ENCODE measurements at regions not wholly inside any gene's neighbourhood (a gene's known extent, or its start where the extent isn't known, plus 50 kb on each side); places are given as distances from the start of the nearest gene placed in this dataset.

- CTCF ChIA-PET: no interaction called here
- Mint-ChIP-seq H3K4me3 (ENCODE audit: unreplicated experiment) (no peak overlapping the region), H3K27ac (ENCODE audit: low read depth, unreplicated experiment) (no peak overlapping the region), H3K36me3 (ENCODE audit: insufficient read depth, unreplicated experiment) (no peaks in the 10 kb centered on the region), H3K27me3 (ENCODE audit: insufficient read depth, unreplicated experiment) (no peaks in the 10 kb centered on the region), H3K4me1 (ENCODE audit: insufficient read depth, unreplicated experiment) (no peaks in the 10 kb centered on the region), H3K9me3 (ENCODE audit: unreplicated experiment) (peaks cover 8% of the 10 kb centered on the region)
- POLR2A ChIA-PET: no interaction called here
- TF ChIP-seq CTCF (IDR thresholded peaks at IDR 0.05; ENCODE audit: unreplicated experiment): no peak
- intact Hi-C loops (cut with micrococcal nuclease): no loop called here
- no peak for DNase-seq (ENCODE audit: unreplicated experiment)
- BruUV-seq (replicated peaks): no TSS peak
Observed at GRCh38 chr10:61341008-61341407, 112.2 kb downstream of the TMEM26 start.

- ChIA-PET CTCF (interaction anchor here (0.6 kb wide), 1 partner anchor 16 kb away, joined by 3 read pairs; no protein-coding TSS in a partner anchor), POLR2A (no interaction called here)
- Mint-ChIP-seq H3K4me3 (ENCODE audit: unreplicated experiment) (no peak overlapping the region), H3K27ac (ENCODE audit: low read depth, unreplicated experiment) (no peak overlapping the region), H3K36me3 (ENCODE audit: insufficient read depth, unreplicated experiment) (no peaks in the 10 kb centered on the region), H3K27me3 (ENCODE audit: insufficient read depth, unreplicated experiment) (no peaks in the 10 kb centered on the region), H3K9me3 (ENCODE audit: unreplicated experiment) (peaks cover 8% of the 10 kb centered on the region), H3K4me1 (ENCODE audit: insufficient read depth, unreplicated experiment) (no peaks in the 10 kb centered on the region)
- DNase-seq (ENCODE audit: unreplicated experiment): no peak
- BruUV-seq (replicated peaks): no TSS peak
- no peak for TF ChIP-seq CTCF (IDR thresholded peaks at IDR 0.05; ENCODE audit: unreplicated experiment)
- intact Hi-C loops (cut with micrococcal nuclease): no loop called here
Observed at GRCh38 chr10:61338146-61338545, 115.0 kb downstream of the TMEM26 start.

GRCh38 chr10:61337741-61338140, 115.4 kb downstream of the TMEM26 start:
- intact Hi-C loops (cut with micrococcal nuclease): no loop called here
- BruUV-seq (replicated peaks): no TSS peak
- ChIA-PET CTCF (interaction anchor here (0.6 kb wide), 1 partner anchor 15 kb away, joined by 3 read pairs; no protein-coding TSS in a partner anchor), POLR2A (no interaction called here)
- peaks cover 2% of the 10 kb centered on the region for H3K4me1 Mint-ChIP-seq (ENCODE audit: insufficient read depth, unreplicated experiment)
- no peak overlapping the region for H3K4me3 Mint-ChIP-seq (ENCODE audit: unreplicated experiment)
- no peak for DNase-seq (ENCODE audit: unreplicated experiment)
- no peak overlapping the region for H3K27ac Mint-ChIP-seq (ENCODE audit: low read depth, unreplicated experiment)
- no peaks in the 10 kb centered on the region for H3K36me3 Mint-ChIP-seq (ENCODE audit: insufficient read depth, unreplicated experiment)
- no peaks in the 10 kb centered on the region for H3K27me3 Mint-ChIP-seq (ENCODE audit: insufficient read depth, unreplicated experiment)
- H3K9me3 Mint-ChIP-seq (ENCODE audit: unreplicated experiment): peaks cover 7% of the 10 kb centered on the region
- no peak for TF ChIP-seq CTCF (IDR thresholded peaks at IDR 0.05; ENCODE audit: unreplicated experiment)

GRCh38 chr10:61336831-61337230, 116.3 kb downstream of the TMEM26 start:
- H3K9me3 Mint-ChIP-seq (ENCODE audit: unreplicated experiment): no peaks in the 10 kb centered on the region
- H3K4me3 Mint-ChIP-seq (ENCODE audit: unreplicated experiment): no peak overlapping the region
- H3K27ac Mint-ChIP-seq (ENCODE audit: low read depth, unreplicated experiment): no peak overlapping the region
- H3K4me1 Mint-ChIP-seq (ENCODE audit: insufficient read depth, unreplicated experiment): peaks cover 9% of the 10 kb centered on the region
- no TSS peak for BruUV-seq (replicated peaks)
- intact Hi-C loops (cut with micrococcal nuclease): no loop called here
- no peaks in the 10 kb centered on the region for H3K27me3 Mint-ChIP-seq (ENCODE audit: insufficient read depth, unreplicated experiment)
- no peak for TF ChIP-seq CTCF (IDR thresholded peaks at IDR 0.05; ENCODE audit: unreplicated experiment)
- CTCF ChIA-PET: no interaction called here
- POLR2A ChIA-PET: no interaction called here
- no peaks in the 10 kb centered on the region for H3K36me3 Mint-ChIP-seq (ENCODE audit: insufficient read depth, unreplicated experiment)
- DNase-seq (ENCODE audit: unreplicated experiment): no peak
